Left lung (tissue), 4 donors: ENCODE measurements at regions not wholly inside any gene's neighbourhood (a gene's known extent, or its start where the extent isn't known, plus 50 kb on each side); places are given as distances from the start of the nearest gene placed in this dataset.
A peak's percentile ranks its signal among the peaks of the same experiment; 100 is the strongest.

ENCODE experiments used
- ATAC-seq: fragments of 200-7000 bp; cut with Tn5 transposase; one replicate; pipeline ENCODE4 v1.9.1; 2020; ENCODE audit warnings: moderate library complexity
- DNase-seq, 4 donors: peaks; one replicate each; pipeline ENCODE4 v3.0.0-alpha.2; 2013 to 2020
- H3K27ac ChIP-seq, 2 donors: fragments of 200-600 bp; sonication (generic) in 1 of 2; one replicate each; pipeline versions ENCODE4 v1.5.0 to v1.8.0; 2020 to 2021
- H3K27me3 ChIP-seq, 2 donors: fragments of 200-600 bp; sonication (generic) in 1 of 2; one replicate each; pipeline versions ENCODE4 v1.5.0 to v1.8.0; 2020 to 2021
- H3K36me3 ChIP-seq, 2 donors: fragments of 200-600 bp; sonication (generic) in 1 of 2; one replicate each; pipeline versions ENCODE4 v1.5.0 to v1.8.0; 2020 to 2021
- H3K4me1 ChIP-seq, 2 donors: fragments of 200-600 bp; one replicate each; pipeline ENCODE4 v1.8.0; 2021
- H3K4me3 ChIP-seq, 2 donors: fragments of 200-600 bp; sonication (generic) in 1 of 2; one replicate each; pipeline versions ENCODE4 v1.5.0 to v1.8.0; 2020 to 2021; ENCODE audit warnings: mild to moderate bottlenecking in 1 of 2
- H3K9me3 ChIP-seq, 2 donors: fragments of 200-600 bp; sonication (generic) in 1 of 2; one replicate each; pipeline versions ENCODE4 v1.5.0 to v1.8.0; 2020 to 2021
- intact Hi-C, 2 donors: fragments of 100-400 bp; cut with DNase I; formaldehyde crosslinking; loops; one replicate each; pipeline versions ENCODE4 v1.11.2 to v1.14.2; 2022
- TF ChIP-seq, protein P1 (sequence below), 2 donors: fragments of 200-600 bp; sonication (generic) in 1 of 2; IDR thresholded peaks; one replicate each; pipeline versions ENCODE4 v1.5.0 to v1.8.0; 2021; ENCODE audit warnings: antibody characterized with exemption in 2 of 2
- donor health status: DM: no; HTN: yes; CAD: no.
- donor health status: DM: no; HTN: no; CAD: no.

DNA sequence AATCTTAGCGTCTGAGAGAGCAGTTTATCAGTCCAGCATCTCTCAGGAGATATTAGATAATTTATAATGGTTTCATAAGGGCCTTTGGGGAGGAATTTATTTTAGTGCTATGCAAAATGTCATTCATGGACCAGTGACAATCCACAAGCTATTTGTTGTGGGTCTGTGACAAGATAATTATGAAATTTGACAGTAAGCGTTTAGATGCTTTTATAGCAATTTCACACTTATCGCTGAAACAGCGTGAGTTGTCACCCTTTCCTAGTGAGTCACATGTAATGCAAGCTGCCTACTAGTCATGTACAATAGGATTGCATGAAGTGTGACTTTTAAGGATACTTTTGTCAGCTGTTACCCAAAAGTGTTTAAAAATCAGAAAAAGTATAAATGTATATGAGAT lies 315.6 kb upstream of the THBS1 start:
- no peak for ATAC-seq
- TF ChIP-seq, protein P1, sequence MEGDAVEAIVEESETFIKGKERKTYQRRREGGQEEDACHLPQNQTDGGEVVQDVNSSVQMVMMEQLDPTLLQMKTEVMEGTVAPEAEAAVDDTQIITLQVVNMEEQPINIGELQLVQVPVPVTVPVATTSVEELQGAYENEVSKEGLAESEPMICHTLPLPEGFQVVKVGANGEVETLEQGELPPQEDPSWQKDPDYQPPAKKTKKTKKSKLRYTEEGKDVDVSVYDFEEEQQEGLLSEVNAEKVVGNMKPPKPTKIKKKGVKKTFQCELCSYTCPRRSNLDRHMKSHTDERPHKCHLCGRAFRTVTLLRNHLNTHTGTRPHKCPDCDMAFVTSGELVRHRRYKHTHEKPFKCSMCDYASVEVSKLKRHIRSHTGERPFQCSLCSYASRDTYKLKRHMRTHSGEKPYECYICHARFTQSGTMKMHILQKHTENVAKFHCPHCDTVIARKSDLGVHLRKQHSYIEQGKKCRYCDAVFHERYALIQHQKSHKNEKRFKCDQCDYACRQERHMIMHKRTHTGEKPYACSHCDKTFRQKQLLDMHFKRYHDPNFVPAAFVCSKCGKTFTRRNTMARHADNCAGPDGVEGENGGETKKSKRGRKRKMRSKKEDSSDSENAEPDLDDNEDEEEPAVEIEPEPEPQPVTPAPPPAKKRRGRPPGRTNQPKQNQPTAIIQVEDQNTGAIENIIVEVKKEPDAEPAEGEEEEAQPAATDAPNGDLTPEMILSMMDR (IDR thresholded peaks at IDR 0.05), result no peak

DNA sequence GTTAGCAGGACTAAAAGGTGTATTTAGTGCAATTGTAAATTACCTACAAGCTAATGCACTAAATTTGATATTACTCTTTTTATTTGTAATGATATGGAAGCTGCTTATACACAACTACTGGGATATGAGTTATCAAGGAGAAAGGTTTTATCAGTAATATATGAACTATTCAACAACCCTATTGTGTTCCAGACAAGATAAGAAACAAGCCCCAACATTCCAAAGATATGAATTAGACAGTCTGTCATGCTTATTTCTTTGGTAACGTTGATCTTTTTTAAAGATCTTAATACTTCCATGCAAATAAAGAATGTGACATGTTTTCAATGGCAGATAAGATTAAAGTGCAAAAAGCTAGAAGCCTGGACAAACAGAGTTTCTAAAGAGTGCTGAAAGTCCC lies 314.0 kb upstream of the THBS1 start:
- ATAC-seq, result no peak
- H3K27me3 ChIP-seq, result peaks cover 0 to 4% of the 10 kb centered on the region in 2 donors
- H3K36me3 ChIP-seq, result no peaks in the 10 kb centered on the region
- H3K27ac ChIP-seq, result no peak overlapping the region
- H3K4me3 ChIP-seq, result no peak overlapping the region
- intact Hi-C loops, result no loop called here
- no peaks in the 10 kb centered on the region for H3K9me3 ChIP-seq
- H3K4me1 ChIP-seq, result no peaks in the 10 kb centered on the region
- no peak for DNase-seq
- TF ChIP-seq, protein P1 (IDR thresholded peaks at IDR 0.05), result no peak

More for the DNA sequence above, 315.6 kb upstream of the THBS1 start:
- no peak for DNase-seq
- intact Hi-C loops, result no loop called here
- Histone ChIP-seq H3K4me3 (no peak overlapping the region), H3K36me3 (no peaks in the 10 kb centered on the region), H3K9me3 (no peaks in the 10 kb centered on the region), H3K27ac (no peak overlapping the region), H3K4me1 (peaks cover 0 to 2% of the 10 kb centered on the region in 2 donors), H3K27me3 (peaks cover 0 to 4% of the 10 kb centered on the region in 2 donors)

DNA sequence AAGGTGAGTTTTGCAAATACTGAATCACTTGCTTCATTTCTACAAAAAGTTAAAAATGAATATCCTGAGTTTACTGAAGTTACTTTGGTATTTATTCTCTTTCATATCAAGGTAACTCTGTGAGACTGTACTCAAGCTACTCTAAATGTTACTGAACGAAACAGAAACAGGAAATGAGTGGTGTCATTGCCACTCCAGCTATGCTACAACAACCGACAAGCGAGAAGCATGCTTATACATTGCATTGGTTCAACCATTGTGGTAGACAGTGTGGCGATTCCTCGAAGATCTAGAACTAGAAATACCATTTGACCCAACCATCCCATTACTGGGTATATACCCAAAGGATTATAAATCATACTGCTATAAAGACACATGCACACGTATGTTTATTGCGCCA lies 313.2 kb upstream of the THBS1 start:
- ATAC-seq, result peak; percentile 56
- TF ChIP-seq, protein P1 (IDR thresholded peaks at IDR 0.05), result no peak
- intact Hi-C loops, result no loop called here
- H3K27me3 ChIP-seq, result peaks cover 0 to 4% of the 10 kb centered on the region in 2 donors
- no peaks in the 10 kb centered on the region for H3K4me1 ChIP-seq
- H3K4me3 ChIP-seq, result no peak overlapping the region
- H3K36me3 ChIP-seq, result no peaks in the 10 kb centered on the region
- H3K27ac ChIP-seq, result no peak overlapping the region
- H3K9me3 ChIP-seq, result no peaks in the 10 kb centered on the region
- no peak for DNase-seq

DNA sequence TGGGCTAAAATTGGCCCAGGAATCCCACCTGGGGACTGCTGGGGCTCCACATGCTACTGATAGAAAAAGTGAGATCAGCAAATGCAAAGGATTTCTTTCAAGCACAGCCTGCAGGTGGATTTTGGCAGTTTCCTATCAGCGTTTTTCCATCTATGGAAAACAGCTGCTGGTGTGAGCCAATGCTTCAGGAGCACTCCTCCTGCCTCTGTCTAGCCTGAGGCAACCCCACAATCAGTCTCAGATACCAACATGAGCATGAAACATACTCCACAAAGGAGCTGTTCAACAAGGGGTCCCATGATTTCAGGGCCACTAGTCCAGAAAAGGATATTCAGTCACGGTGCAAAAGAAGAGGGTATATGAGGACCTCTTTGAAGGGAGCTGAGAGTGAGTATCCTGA lies 311.5 kb upstream of the THBS1 start:
- DNase-seq (no peak), ATAC-seq (no peak)
- no peaks in the 10 kb centered on the region for H3K9me3 ChIP-seq
- no peaks in the 10 kb centered on the region for H3K4me1 ChIP-seq
- intact Hi-C loops, result no loop called here
- peaks cover 0 to 4% of the 10 kb centered on the region in 2 donors for H3K27me3 ChIP-seq
- no peak overlapping the region for H3K27ac ChIP-seq
- no peak overlapping the region for H3K4me3 ChIP-seq
- TF ChIP-seq, protein P1 (IDR thresholded peaks at IDR 0.05), result no peak
- H3K36me3 ChIP-seq, result no peaks in the 10 kb centered on the region

DNA sequence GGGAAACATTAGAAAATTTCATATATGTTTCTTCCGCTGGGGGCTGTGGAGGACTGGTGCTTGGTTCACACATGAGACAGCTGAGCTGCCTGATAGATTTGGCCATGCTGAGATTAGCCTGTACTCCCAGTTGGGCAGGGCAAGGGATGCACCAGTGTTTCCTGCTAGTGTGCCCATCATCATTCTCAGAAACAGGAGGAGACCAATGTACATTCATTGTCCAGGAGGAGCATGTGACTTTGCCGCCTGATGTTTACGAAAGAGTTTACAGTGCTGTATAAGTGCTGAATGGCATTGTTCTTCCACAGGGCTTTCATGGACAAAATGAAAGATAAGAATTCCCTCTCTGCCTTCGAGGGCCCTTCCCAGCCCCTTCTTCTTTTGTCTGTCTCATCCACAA lies 311.1 kb upstream of the THBS1 start:
- Histone ChIP-seq H3K27me3 (peaks cover 0 to 4% of the 10 kb centered on the region in 2 donors), H3K4me3 (no peak overlapping the region), H3K36me3 (no peaks in the 10 kb centered on the region), H3K9me3 (no peaks in the 10 kb centered on the region), H3K4me1 (no peaks in the 10 kb centered on the region), H3K27ac (no peak overlapping the region)
- TF ChIP-seq, protein P1 (IDR thresholded peaks at IDR 0.05), result no peak
- ATAC-seq (no peak), DNase-seq (no peak)
- intact Hi-C loops, result no loop called here
